Vagina (tissue), 2 donors: ENCODE measurements at regions not wholly inside any gene's neighbourhood (a gene's known extent, or its start where the extent isn't known, plus 50 kb on each side); places are given as distances from the start of the nearest gene placed in this dataset.

Experiments used
- POLR2A ChIP-seq, 2 donors: fragments of 450-650 bp; IDR thresholded peaks; one replicate each; pipeline ENCODE4 v1.6.1; 2017; ENCODE audit warnings: antibody characterized with exemption in 2 of 2, mild to moderate bottlenecking in 2 of 2, moderate library complexity in 2 of 2
- POLR2AphosphoS5 ChIP-seq, 2 donors: sonication (generic); formaldehyde crosslinking; IDR thresholded peaks; one replicate each; pipeline ENCODE4 v1.9.0; 2017; ENCODE audit warnings: antibody characterized with exemption in 2 of 2, mild to moderate bottlenecking in 2 of 2, low read depth in 1 of 2; ENCODE audit not compliant: insufficient read depth in 1 of 2
- TF ChIP-seq, protein P1 (sequence below), 3 experiments: fragments of 450-650 bp in 2 of 3; fragments of 200-600 bp in 1 of 3; sonication (generic) in 1 of 3; IDR thresholded peaks; one replicate each; pipeline ENCODE4 v1.5.1; 2017 to 2019; ENCODE audit warnings: antibody characterized with exemption in 3 of 3, mild to moderate bottlenecking in 2 of 3, moderate library complexity in 2 of 3

- TF ChIP-seq, protein P1, sequence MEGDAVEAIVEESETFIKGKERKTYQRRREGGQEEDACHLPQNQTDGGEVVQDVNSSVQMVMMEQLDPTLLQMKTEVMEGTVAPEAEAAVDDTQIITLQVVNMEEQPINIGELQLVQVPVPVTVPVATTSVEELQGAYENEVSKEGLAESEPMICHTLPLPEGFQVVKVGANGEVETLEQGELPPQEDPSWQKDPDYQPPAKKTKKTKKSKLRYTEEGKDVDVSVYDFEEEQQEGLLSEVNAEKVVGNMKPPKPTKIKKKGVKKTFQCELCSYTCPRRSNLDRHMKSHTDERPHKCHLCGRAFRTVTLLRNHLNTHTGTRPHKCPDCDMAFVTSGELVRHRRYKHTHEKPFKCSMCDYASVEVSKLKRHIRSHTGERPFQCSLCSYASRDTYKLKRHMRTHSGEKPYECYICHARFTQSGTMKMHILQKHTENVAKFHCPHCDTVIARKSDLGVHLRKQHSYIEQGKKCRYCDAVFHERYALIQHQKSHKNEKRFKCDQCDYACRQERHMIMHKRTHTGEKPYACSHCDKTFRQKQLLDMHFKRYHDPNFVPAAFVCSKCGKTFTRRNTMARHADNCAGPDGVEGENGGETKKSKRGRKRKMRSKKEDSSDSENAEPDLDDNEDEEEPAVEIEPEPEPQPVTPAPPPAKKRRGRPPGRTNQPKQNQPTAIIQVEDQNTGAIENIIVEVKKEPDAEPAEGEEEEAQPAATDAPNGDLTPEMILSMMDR (IDR thresholded peaks at IDR 0.05): no peak
- TF ChIP-seq POLR2A (IDR thresholded peaks at IDR 0.05) (no peak), POLR2AphosphoS5 (IDR thresholded peaks at IDR 0.05; ENCODE audit: insufficient read depth in 1 of 2, low read depth in 1 of 2) (no peak)
Measured at GRCh38 chr2:34703292-34703691, 1104.2 kb upstream of the FAM98A start.
